K562 (cell line): ENCODE measurements at regions not wholly inside any gene's neighbourhood (a gene's known extent, or its start where the extent isn't known, plus 50 kb on each side); places are given as distances from the start of the nearest gene placed in this dataset.

Experiments used
- ATAC-seq: fragments of 200-7000 bp; cut with Tn5 transposase; 3 replicates; pipeline ENCODE4 v1.9.1; 2020; ENCODE audit warnings: moderate library complexity
- BruUV-seq: library from RNA; stranded (reverse); fragments of 400-500 nt; replicated peaks from 2 replicates; lab custom pipeline; 2021; lab: Mats Ljungman, UMichigan
- CTCF ChIA-PET: fragments of 300-600 bp; formaldehyde crosslinking; extraction: SDS; loops from one replicate; lab custom pipeline; 2021; ENCODE audit warnings: low intra/inter-chr PET ratio; lab: Yijun Ruan, JAX
- POLR2A ChIA-PET: fragments of 300-600, 350-650 bp; sonication (Branson Sonifier 250); formaldehyde crosslinking; extraction: SDS; loops from one replicate; lab custom pipeline; 2021; ENCODE audit warnings: antibody characterized with exemption, inconsistent platforms; lab: Yijun Ruan, JAX
- DNase-seq, 4 experiments: peaks; one replicate each; pipeline versions ENCODE4 v3.0.0 to v3.0.0-alpha.2; 2011 to 2018; ENCODE audit warnings: low spot score in 3 of 4, mixed read lengths in 3 of 4; ENCODE audit errors: extremely low read depth in 1 of 4
- FAIRE-seq: peaks from 2 replicates; lab custom pipeline; 2011; peaks lifted over from hg19 to GRCh38; lab: Jason Lieb, UNC
- H2AFZ ChIP-seq: 2 replicates; pipeline ENCODE4 v1.6.0; 2011; ENCODE audit warnings: low read depth, low read length, control low read depth, inconsistent platforms
- H3K27ac ChIP-seq: fragments of 200-600 bp; 3 replicates; pipeline ENCODE4 v1.8.0; 2011; ENCODE audit warnings: low read depth, mild to moderate bottlenecking, control low read depth, inconsistent platforms, low read length, moderate library complexity, mixed read lengths; ENCODE audit errors: extremely low read depth
- H3K27me3 ChIP-seq, 2 experiments: fragments of 300-600 bp in 1 of 2; 2 replicates in 1 of 2; 3 replicates in 1 of 2; pipeline versions ENCODE4 v1.6.0 to v1.8.0; 2011; ENCODE audit warnings: inconsistent platforms in 2 of 2, low read length in 2 of 2, mild to moderate bottlenecking in 1 of 2, mixed read lengths in 1 of 2, moderate library complexity in 1 of 2; ENCODE audit not compliant: control insufficient read depth in 2 of 2, insufficient read depth in 2 of 2
- H3K36me3 ChIP-seq: fragments of 300-600 bp; 3 replicates; pipeline ENCODE4 v1.8.0; 2011; ENCODE audit warnings: mild to moderate bottlenecking, low read length, inconsistent platforms; ENCODE audit not compliant: control insufficient read depth, insufficient read depth
- H3K4me1 ChIP-seq, 2 experiments: fragments of 200-600 bp in 1 of 2; replicated peaks in 1 of 2; 2 replicates in 1 of 2; 3 replicates in 1 of 2; pipeline versions ENCODE4 v1.5.1 to v1.8.0; 2011; ENCODE audit warnings: inconsistent platforms in 2 of 2, low read length in 2 of 2, mild to moderate bottlenecking in 1 of 2, mixed read lengths in 1 of 2, moderate library complexity in 1 of 2; ENCODE audit not compliant: control insufficient read depth in 2 of 2, insufficient read depth in 2 of 2
- H3K4me2 ChIP-seq: 2 replicates; pipeline ENCODE4 v1.6.1; 2011; ENCODE audit warnings: low read length, control low read depth, inconsistent platforms, mixed read lengths; ENCODE audit not compliant: insufficient read depth
- H3K4me3 ChIP-seq: fragments of 200-600 bp; sonication (generic), shearing (Covaris generic); 2 replicates; pipeline ENCODE4 v1.5.1; 2016; ENCODE audit warnings: control low read depth, inconsistent platforms
- H3K79me2 ChIP-seq: fragments of 200-600 bp; 3 replicates; pipeline ENCODE4 v1.8.0; 2011; ENCODE audit warnings: low read length, inconsistent platforms; ENCODE audit not compliant: control insufficient read depth, insufficient read depth
- H3K9ac ChIP-seq, 2 experiments: 2 replicates each; pipeline versions ENCODE4 v1.6.0 to v1.6.1; 2011; ENCODE audit warnings: low read depth in 2 of 2, low read length in 2 of 2, control low read depth in 1 of 2, inconsistent platforms in 1 of 2, mild to moderate bottlenecking in 1 of 2, mixed read lengths in 1 of 2; ENCODE audit not compliant: insufficient read depth in 1 of 2
- H3K9me1 ChIP-seq: one replicate; pipeline ENCODE4 v1.6.0; 2011; ENCODE audit warnings: inconsistent platforms, mild to moderate bottlenecking, low read length, moderate library complexity; ENCODE audit not compliant: control insufficient read depth, insufficient read depth
- H3K9me3 ChIP-seq: replicated peaks from 2 replicates; pipeline ENCODE4 v1.5.1; 2011; ENCODE audit warnings: low read depth, low read length, inconsistent platforms; ENCODE audit not compliant: control insufficient read depth, insufficient read depth
- H4K20me1 ChIP-seq: replicated peaks from 2 replicates; pipeline ENCODE4 v1.6.1; 2011; ENCODE audit warnings: low read length, inconsistent platforms, mixed read lengths; ENCODE audit not compliant: control insufficient read depth, insufficient read depth
- CBFA2T3 ChIP-seq: fragments of 450-650 bp; IDR thresholded peaks from 2 replicates; pipeline ENCODE4 v1.6.1; 2017
- DDX20 ChIP-seq: fragments of 450-650 bp; IDR thresholded peaks from 2 replicates; pipeline ENCODE4 v1.6.1; 2016; ENCODE audit warnings: missing genetic modification characterization, low read depth, mild to moderate bottlenecking, missing compliant biosample characterization, moderate library complexity
- GTF2F1 ChIP-seq: IDR thresholded peaks from 2 replicates; pipeline ENCODE4 v1.6.1; 2011; ENCODE audit warnings: low read depth, low read length, improper control_type of control experiment
- HMG20A ChIP-seq: fragments of 450-650 bp; formaldehyde crosslinking; conservative IDR thresholded peaks from 2 replicates; pipeline ENCODE4 v1.4.0; 2020; ENCODE audit warnings: mild to moderate bottlenecking, mixed read lengths
- MEIS2 ChIP-seq: fragments of 450-650 bp; IDR thresholded peaks from 2 replicates; pipeline ENCODE4 v1.6.1; 2014; ENCODE audit warnings: mild to moderate bottlenecking; ENCODE audit not compliant: partially characterized antibody
- NFRKB ChIP-seq: fragments of 450-650 bp; IDR thresholded peaks from 2 replicates; pipeline ENCODE4 v1.6.1; 2016; ENCODE audit warnings: low read depth
- NR4A1 ChIP-seq, 2 experiments: fragments of 250-450 bp in 1 of 2; fragments of 450-650 bp in 1 of 2; sonication (Bioruptor Pico) in 1 of 2; IDR thresholded peaks; 2 replicates each; pipeline versions ENCODE4 v1.4.0 to v1.6.1; 2016 to 2020; ENCODE audit warnings: mild to moderate bottlenecking in 2 of 2, missing compliant biosample characterization in 1 of 2, missing genetic modification characterization in 1 of 2, moderate library complexity in 1 of 2
- POU5F1 ChIP-seq: fragments of 150-350 bp; IDR thresholded peaks from 2 replicates; pipeline ENCODE4 v1.6.1; 2014; ENCODE audit warnings: borderline replicate concordance, low read length, low read depth, mild to moderate bottlenecking; ENCODE audit not compliant: partially characterized antibody
- RBM22 ChIP-seq: fragments of 200-400 bp; formaldehyde crosslinking; IDR thresholded peaks from 2 replicates; pipeline ENCODE4 v1.6.1; 2018; ENCODE audit warnings: low read length, low read depth; ENCODE audit not compliant: poor library complexity, severe bottlenecking
- SIX5 ChIP-seq, 2 experiments: IDR thresholded peaks; 2 replicates each; pipeline ENCODE4 v1.6.1; 2011; ENCODE audit warnings: low read length in 2 of 2, borderline replicate concordance in 1 of 2, low read depth in 1 of 2, mild to moderate bottlenecking in 1 of 2, moderate library complexity in 1 of 2; ENCODE audit not compliant: insufficient read depth in 1 of 2
- TEAD2 ChIP-seq: fragments of 450-650 bp; IDR thresholded peaks from 2 replicates; pipeline ENCODE4 v1.6.1; 2016; ENCODE audit warnings: missing genetic modification characterization, control low read depth, missing compliant biosample characterization
- WGBS: fragments of 100-300 bp; shearing (Covaris generic); methylation state at CpG from one replicate; pipeline ENCODE4 v1.1.6; 2016; ENCODE audit warnings: low coverage, mixed read lengths; ENCODE audit not compliant: insufficient coverage; ENCODE audit errors: missing lambda C conversion rate; 5-methylcytosine and 5-hydroxymethylcytosine counted together
- in situ Hi-C: fragments of 300-500 bp; cut with MboI; formaldehyde crosslinking; loops from 4 replicates; pipeline ENCODE4 v1.15.0; 2018; ENCODE audit warnings: inconsistent platforms, mixed read lengths
- intact Hi-C: fragments of 100-400 bp; cut with micrococcal nuclease; formaldehyde crosslinking; loops from 2 replicates; pipeline ENCODE4 v1.14.2; 2022
- TF ChIP-seq, protein P1 (sequence below): fragments of 250-450 bp; sonication (Bioruptor Pico); IDR thresholded peaks from 2 replicates; pipeline ENCODE4 v1.8.0; 2022; ENCODE audit warnings: moderate library complexity, mild to moderate bottlenecking, inconsistent platforms
- TF ChIP-seq, protein P2 (sequence below): fragments of 450-650 bp; formaldehyde crosslinking; IDR thresholded peaks from 2 replicates; pipeline ENCODE4 v1.4.0; 2020; ENCODE audit warnings: mild to moderate bottlenecking, mixed read lengths
- TF ChIP-seq, protein P3 (sequence below): fragments of 450-650 bp; conservative IDR thresholded peaks from 2 replicates; pipeline ENCODE4 v1.6.1; 2016; ENCODE audit warnings: missing genetic modification characterization, low read depth, mild to moderate bottlenecking, missing compliant biosample characterization, moderate library complexity
- TF ChIP-seq, protein P4 (sequence below): sonication (generic); formaldehyde crosslinking; IDR thresholded peaks from 2 replicates; pipeline ENCODE4 v1.8.0; 2023; ENCODE audit warnings: mild to moderate bottlenecking, missing genetic modification reagents

DNA sequence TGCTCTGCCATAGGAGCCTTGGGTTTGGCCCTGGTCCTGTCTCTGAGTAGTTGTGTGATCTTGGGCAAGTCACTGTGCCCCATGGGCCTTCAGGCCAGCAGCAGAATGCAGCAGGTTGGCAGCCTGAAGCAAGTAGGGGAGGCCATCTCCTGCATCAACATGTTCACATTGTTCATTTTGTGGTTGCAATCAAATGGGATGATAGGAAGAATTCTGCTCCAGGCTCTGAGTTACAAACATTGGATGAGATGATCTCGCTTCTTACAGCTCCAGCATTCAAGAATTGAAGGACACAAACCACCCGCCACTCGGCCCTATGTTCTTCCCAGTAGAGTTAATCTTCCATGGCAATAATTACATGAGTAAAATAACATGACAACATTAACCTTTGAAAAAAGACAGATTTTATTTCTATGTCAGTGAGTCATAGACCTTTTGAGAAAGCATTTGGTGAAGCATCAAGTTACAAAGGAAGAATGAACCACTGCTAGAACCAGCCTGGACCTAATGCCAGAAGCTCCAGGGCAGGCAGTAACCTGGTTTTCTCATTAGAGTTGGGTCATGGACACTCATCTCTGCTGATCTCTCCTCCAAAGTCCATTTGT lies 308.3 kb upstream of the NCAM1 start (continued):
- TF ChIP-seq HMG20A (CRISPR knock-in tag) (no peak), NR4A1 (CRISPR knock-in tag; IDR thresholded peaks at IDR 0.05) (no peak), NR4A1 (tag; IDR thresholded peaks at IDR 0.05) (no peak), POU5F1 (no peak)
- TF ChIP-seq, protein P1, sequence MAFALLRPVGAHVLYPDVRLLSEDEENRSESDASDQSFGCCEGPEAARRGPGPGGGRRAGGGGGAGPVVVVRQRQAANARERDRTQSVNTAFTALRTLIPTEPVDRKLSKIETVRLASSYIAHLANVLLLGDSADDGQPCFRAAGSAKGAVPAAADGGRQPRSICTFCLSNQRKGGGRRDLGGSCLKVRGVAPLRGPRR (CRISPR knock-in tag), result no peak
- TF ChIP-seq, protein P2, sequence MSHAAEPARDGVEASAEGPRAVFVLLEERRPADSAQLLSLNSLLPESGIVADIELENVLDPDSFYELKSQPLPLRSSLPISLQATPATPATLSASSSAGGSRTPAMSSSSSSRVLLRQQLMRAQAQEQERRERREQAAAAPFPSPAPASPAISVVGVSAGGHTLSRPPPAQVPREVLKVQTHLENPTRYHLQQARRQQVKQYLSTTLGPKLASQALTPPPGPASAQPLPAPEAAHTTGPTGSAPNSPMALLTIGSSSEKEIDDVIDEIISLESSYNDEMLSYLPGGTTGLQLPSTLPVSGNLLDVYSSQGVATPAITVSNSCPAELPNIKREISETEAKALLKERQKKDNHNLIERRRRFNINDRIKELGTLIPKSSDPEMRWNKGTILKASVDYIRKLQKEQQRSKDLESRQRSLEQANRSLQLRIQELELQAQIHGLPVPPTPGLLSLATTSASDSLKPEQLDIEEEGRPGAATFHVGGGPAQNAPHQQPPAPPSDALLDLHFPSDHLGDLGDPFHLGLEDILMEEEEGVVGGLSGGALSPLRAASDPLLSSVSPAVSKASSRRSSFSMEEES (CRISPR knock-in tag), result no peak

DNA sequence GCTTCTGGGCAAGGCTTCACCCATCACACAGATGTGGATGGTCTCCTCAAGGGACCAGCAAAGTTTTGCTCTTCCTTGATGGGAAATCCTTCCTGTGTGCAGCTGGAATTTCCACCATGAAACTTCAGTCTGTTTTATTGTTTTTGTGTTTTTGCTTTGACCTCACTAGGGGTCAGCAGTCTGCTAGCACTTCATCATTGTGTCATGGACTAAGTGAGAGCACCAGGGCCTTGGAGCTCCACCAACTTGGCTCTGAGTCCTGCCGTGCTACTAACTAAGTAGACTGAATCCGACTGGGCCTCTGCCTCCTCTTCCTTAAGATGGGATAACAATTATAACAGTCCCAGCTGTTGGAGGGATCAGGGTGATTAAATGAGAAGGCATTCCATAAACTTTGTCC lies 305.8 kb upstream of the NCAM1 start:
- Histone ChIP-seq H3K79me2 (no peaks in the 10 kb centered on the region), H3K9me1 (no peaks in the 10 kb centered on the region), H3K4me3 (no peak overlapping the region), H3K27ac (no peak overlapping the region), H3K36me3 (no peaks in the 10 kb centered on the region), H3K4me1 (no peaks in the 10 kb centered on the region), H3K9me3 (no peaks in the 10 kb centered on the region), H4K20me1 (no peaks in the 10 kb centered on the region; the same call in 1 of the 2 replicates), H2AFZ (no peak overlapping the region), H3K9ac (no peak overlapping the region), H3K27me3 (peaks cover 0 to 4% of the 10 kb centered on the region in 2 experiments; a peak in 1 of 5 replicates), H3K4me2 (no peak overlapping the region)
- ATAC-seq (no peak; the same call in 1 of the 3 replicates), DNase-seq (peak in 1 of 4 experiments; percentile 1), FAIRE-seq (no peak)
- in situ Hi-C loops (no loop called here), intact Hi-C loops (no loop called here)
- no TSS peak for BruUV-seq
- 0% methylated on average over 2 of the region's 2 CpGs for WGBS
- ChIA-PET CTCF (no interaction called here), POLR2A (no interaction called here)
- TF ChIP-seq NFRKB (no peak), RBM22 (no peak), MEIS2 (peak; percentile 44), SIX5 (IDR thresholded peaks at IDR 0.05; ENCODE audit: borderline replicate concordance in 1 of 2, insufficient read depth in 1 of 2, low read depth in 1 of 2, low read length in 2 of 2) (no peak), GTF2F1 (no peak), CBFA2T3 (no peak), DDX20 (no peak), TEAD2 (tag) (no peak)
- TF ChIP-seq, protein P3, sequence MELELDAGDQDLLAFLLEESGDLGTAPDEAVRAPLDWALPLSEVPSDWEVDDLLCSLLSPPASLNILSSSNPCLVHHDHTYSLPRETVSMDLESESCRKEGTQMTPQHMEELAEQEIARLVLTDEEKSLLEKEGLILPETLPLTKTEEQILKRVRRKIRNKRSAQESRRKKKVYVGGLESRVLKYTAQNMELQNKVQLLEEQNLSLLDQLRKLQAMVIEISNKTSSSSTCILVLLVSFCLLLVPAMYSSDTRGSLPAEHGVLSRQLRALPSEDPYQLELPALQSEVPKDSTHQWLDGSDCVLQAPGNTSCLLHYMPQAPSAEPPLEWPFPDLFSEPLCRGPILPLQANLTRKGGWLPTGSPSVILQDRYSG (tag), result no peak
- TF ChIP-seq, protein P4, sequence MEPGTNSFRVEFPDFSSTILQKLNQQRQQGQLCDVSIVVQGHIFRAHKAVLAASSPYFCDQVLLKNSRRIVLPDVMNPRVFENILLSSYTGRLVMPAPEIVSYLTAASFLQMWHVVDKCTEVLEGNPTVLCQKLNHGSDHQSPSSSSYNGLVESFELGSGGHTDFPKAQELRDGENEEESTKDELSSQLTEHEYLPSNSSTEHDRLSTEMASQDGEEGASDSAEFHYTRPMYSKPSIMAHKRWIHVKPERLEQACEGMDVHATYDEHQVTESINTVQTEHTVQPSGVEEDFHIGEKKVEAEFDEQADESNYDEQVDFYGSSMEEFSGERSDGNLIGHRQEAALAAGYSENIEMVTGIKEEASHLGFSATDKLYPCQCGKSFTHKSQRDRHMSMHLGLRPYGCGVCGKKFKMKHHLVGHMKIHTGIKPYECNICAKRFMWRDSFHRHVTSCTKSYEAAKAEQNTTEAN, result no peak
